Activated CD8-positive, alpha-beta memory T cell treated with anti-CD3 and anti-CD28 coated beads for 48 hours (primary cell): ENCODE measurements at regions not wholly inside any gene's neighbourhood (a gene's known extent, or its start where the extent isn't known, plus 50 kb on each side); places are given as distances from the start of the nearest gene placed in this dataset.
"Not testable (repeated sequence)": the region's sequence is repeated elsewhere in the genome, so short reads cannot be mapped to it uniquely, and the experiment has no call there.

ENCODE experiments used
- DNase-seq, 3 experiments: peaks; one replicate each; pipeline ENCODE4 v3.0.0-alpha.2; 2020; ENCODE audit warnings: low read depth in 2 of 3, low spot score in 2 of 3

GRCh38 chr5:108696951-108697715 is 50.6 kb upstream of the FER start:
- DNase-seq: no peak

- DNase-seq: no peak
Measured at GRCh38 chr5:108696407-108696806, 51.3 kb upstream of the FER start.

DNA sequence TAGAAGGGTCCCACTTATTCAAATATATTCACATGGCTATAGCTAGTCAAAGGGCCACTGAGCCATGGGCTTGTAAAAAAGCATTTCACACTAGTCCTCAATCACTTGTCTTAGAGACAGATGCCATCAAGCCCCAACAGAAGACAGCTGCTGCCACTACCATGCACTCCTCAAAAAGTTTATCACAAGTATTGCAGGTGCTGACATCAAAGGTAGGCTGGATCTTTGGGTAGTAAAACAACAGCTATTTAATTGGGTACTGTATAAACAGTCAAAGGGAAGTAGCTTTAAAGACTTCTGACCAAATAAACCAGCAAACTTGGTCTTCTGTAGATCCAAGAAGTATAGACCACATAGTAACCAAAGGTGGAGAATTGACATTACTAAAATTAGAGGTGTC is 59.2 kb upstream of the FER start:
- DNase-seq: no peak

DNA sequence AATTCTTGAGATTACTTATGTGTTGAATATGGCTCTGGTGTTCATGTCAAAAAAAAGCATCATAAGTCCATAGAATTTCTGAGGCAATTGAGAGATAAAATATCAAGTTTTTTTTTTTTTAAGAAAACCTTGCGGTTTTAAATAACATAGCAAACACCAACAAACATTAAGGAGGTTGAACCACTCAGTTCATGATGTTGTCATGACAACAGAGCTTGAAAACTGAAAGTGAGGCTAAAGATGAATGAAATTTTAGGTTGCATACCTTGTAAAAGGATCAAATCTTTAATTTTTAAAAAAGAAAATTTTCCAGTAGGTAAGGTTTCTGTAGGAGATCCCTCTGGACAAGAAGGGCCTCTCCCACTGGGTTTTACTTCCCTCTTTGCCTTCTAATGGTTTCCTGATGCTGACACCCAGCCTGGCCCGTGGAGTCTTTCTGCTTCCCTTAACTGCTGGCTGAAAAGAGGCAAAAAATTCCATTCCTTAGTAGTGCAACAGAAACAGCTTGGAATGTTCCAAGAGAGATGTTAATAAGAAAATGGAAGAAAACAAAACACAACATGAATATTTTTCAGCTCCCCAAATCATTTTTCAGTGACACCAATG is 60.0 kb upstream of the FER start:
- no peak for DNase-seq

- no peak for DNase-seq
Measured at GRCh38 chr5:108686676-108687075, 61.0 kb upstream of the FER start.

- DNase-seq: not testable (repeated sequence)
Measured at GRCh38 chr5:108685448-108686216, 62.1 kb upstream of the FER start.

GRCh38 chr5:108681079-108681921 is 66.4 kb upstream of the FER start:
- no peak for DNase-seq

- DNase-seq: no peak
Measured at GRCh38 chr5:108678091-108678490, 69.6 kb upstream of the FER start.

DNA sequence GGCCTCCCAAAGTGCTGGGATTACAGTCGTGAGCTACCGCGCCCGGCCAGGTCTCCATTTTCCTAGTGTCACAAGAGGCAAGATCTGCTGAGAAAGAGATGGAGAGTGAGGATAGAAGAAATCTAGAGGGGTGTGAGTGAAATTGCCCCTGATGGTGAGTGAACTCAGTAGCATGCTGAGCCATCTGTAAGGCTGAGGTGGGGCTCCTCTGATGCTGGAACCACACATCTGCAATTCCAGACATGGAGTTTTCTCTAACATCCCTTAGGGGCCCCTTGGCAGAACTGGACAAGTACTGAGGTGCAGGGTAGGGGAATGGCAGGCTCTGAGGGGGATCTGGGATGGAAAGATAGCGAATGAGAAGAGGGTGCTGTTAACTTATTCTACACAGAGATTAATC is 72.0 kb upstream of the FER start:
- DNase-seq: no peak

GRCh38 chr5:108672639-108673038 is 75.1 kb upstream of the FER start:
- DNase-seq: no peak

- no peak for DNase-seq
Measured at GRCh38 chr5:108670591-108671289, 77.0 kb upstream of the FER start.

- DNase-seq: no peak
Measured at GRCh38 chr5:108669462-108669861, 78.2 kb upstream of the FER start.

- no peak for DNase-seq
Measured at GRCh38 chr5:108661590-108662219, 86.0 kb upstream of the FER start.

DNA sequence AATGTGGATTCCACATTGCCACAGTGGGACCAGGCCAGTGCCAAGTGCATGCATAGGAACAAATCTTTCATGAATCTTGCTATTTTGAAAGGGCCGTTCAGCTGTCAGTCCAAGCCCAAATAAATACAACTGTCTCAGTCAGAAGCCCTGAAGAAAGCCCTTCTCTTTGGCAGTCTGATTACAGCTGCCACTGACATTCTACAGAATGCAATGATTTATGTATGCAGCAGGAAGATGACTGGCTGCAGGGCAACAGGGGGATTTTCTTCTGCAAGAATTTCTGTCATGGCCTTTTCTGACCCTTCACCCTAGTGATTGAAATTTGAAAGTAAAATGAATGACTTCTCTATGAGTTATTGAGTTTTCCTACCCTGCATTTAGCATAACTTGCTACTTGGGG is 86.7 kb upstream of the FER start:
- no peak for DNase-seq

DNA sequence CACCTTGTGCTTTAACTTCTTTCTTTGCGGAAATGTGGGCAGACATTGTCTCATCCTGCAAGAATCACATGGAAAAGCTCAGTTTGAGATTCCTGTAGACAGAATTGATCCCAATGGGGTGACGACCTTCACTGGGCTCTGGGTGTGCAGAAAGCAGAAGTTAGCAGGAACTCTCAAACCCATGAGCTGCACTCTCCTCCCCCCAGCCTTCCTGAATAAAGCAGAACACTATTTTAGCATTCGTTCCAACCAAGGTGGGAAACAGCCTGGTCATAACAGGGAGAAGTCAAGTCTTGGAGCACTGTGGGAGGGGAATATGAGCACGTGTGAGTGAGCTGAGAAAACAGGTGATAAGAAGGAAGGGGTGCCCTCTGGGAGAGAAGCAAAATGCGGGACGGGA is 87.4 kb upstream of the FER start:
- DNase-seq: no peak

- DNase-seq: no peak
Measured at GRCh38 chr5:108659531-108659930, 88.2 kb upstream of the FER start.

- DNase-seq: no peak
Measured at GRCh38 chr5:108655750-108656450, 91.8 kb upstream of the FER start.

- DNase-seq: no peak
Measured at GRCh38 chr5:108654051-108654450, 93.6 kb upstream of the FER start.

DNA sequence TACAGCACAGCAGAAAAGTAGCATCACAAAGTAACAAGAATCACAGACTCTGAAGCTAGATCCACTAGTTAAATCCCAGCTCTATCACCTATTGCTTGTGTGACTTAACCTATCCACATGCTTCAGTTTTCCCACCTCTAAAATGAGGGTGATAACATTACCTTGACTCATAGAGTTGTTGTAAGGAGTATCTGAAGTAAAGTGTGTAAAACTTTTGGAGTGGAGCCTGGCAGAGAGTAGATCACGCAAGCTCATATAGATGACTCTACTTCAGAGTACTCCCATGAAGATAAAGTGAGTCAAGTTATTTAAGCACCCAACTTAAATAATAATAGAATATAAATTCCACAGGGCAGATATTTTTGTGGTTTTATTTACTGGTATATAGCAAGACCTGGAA is 94.5 kb upstream of the FER start:
- no peak for DNase-seq

DNA sequence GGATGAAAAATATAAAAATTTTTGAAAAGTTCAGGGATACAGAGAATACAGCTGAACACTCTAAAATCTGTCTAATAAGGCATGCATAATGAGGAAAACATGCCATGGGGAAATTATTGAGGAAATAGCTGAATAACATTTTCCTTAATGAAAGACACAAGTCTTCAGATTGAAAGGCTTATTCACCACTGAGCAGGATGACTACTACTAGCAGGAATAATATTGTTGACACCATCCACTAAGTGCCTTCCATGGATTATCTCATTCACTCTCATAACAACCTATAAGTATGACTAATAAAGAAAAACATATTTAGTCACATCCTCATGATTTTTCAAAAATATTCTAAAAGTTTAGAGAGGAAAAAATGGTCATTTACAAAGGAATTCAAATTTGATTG is 96.7 kb upstream of the FER start:
- DNase-seq: no peak
